A673 (cell line): ENCODE measurements at regions not wholly inside any gene's neighbourhood (a gene's known extent, or its start where the extent isn't known, plus 50 kb on each side); places are given as distances from the start of the nearest gene placed in this dataset.

Experiments used
- BruUV-seq: library from RNA; stranded (reverse); fragments of 400-500 nt; replicated peaks from 2 replicates; lab custom pipeline; 2021; lab: Mats Ljungman, UMichigan
- CTCF ChIA-PET: fragments of 300-600 bp; sonication (Branson Sonifier 250); formaldehyde crosslinking; loops from one replicate; lab custom pipeline; 2022; ENCODE audit warnings: antibody characterized with exemption; lab: Charles Lee
- POLR2A ChIA-PET: fragments of 300-600 bp; sonication (Branson Sonifier 250); formaldehyde crosslinking; loops from one replicate; lab custom pipeline; 2022; ENCODE audit warnings: antibody characterized with exemption; ENCODE audit not compliant: low non-redundant PET; lab: Charles Lee
- DNase-seq: peaks from one replicate; pipeline ENCODE4 v3.0.0-alpha.2; 2015; ENCODE audit warnings: low spot score
- H3K27ac ChIP-seq: fragments of 200-600 bp; sonication (generic); 2 replicates; pipeline ENCODE4 v1.5.1; 2016; ENCODE audit warnings: mixed run types, low read depth, mild to moderate bottlenecking, mixed read lengths, antibody characterized with exemption, low read length; ENCODE audit not compliant: poor library complexity, severe bottlenecking
- H3K27me3 ChIP-seq: fragments of 200-600 bp; sonication (generic); replicated peaks from 2 replicates; pipeline ENCODE4 v1.6.1; 2017; ENCODE audit warnings: mixed run types, low read depth, mild to moderate bottlenecking, mixed read lengths, antibody characterized with exemption, low read length; ENCODE audit not compliant: insufficient read depth, poor library complexity
- H3K36me3 ChIP-seq: fragments of 200-600 bp; sonication (generic); 2 replicates; pipeline ENCODE4 v1.6.1; 2016; ENCODE audit warnings: mixed run types, mild to moderate bottlenecking, mixed read lengths, antibody characterized with exemption, low read length; ENCODE audit not compliant: insufficient read depth, poor library complexity, severe bottlenecking
- H3K4me1 ChIP-seq: fragments of 200-600 bp; sonication (generic); 2 replicates; pipeline ENCODE4 v1.6.1; 2017; ENCODE audit warnings: mixed run types, mild to moderate bottlenecking, mixed read lengths, antibody characterized with exemption, low read length; ENCODE audit not compliant: insufficient read depth, poor library complexity, severe bottlenecking
- H3K4me3 ChIP-seq: fragments of 200-600 bp; sonication (generic); 2 replicates; pipeline ENCODE4 v1.5.1; 2016; ENCODE audit warnings: low read depth, mixed run types, mild to moderate bottlenecking, mixed read lengths, low read length; ENCODE audit not compliant: poor library complexity, severe bottlenecking
- H3K9me3 ChIP-seq: fragments of 200-600 bp; sonication (generic); 2 replicates; pipeline ENCODE4 v1.6.1; 2016; ENCODE audit warnings: mixed run types, low read depth, mild to moderate bottlenecking, mixed read lengths, antibody characterized with exemption, low read length; ENCODE audit not compliant: poor library complexity, severe bottlenecking
- CTCF ChIP-seq: fragments of 300-800, 200-600 bp; sonication (generic); conservative IDR thresholded peaks from 2 replicates; pipeline ENCODE4 v1.5.1; 2017; ENCODE audit warnings: low read depth, mild to moderate bottlenecking, antibody characterized with exemption, low read length, moderate library complexity, mixed read lengths
- EZH2 ChIP-seq: fragments of 200-600 bp; sonication (generic); IDR thresholded peaks from 2 replicates; pipeline ENCODE4 v1.6.1; 2017; ENCODE audit warnings: borderline replicate concordance, low read depth, mild to moderate bottlenecking, mixed read lengths, antibody characterized with exemption, low read length; ENCODE audit not compliant: poor library complexity, severe bottlenecking
- intact Hi-C: fragments of 100-400 bp; cut with micrococcal nuclease; formaldehyde crosslinking; loops from one replicate; pipeline ENCODE4 v1.10.0; 2022; ENCODE audit not compliant: unreplicated experiment

- CTCF ChIA-PET = interaction anchor here (0.7 kb wide), 1 partner anchor 13 kb away, joined by 3 read pairs; no protein-coding TSS in a partner anchor
- TF ChIP-seq CTCF (no peak), EZH2 (no peak)
- POLR2A ChIA-PET = no interaction called here
- Histone ChIP-seq H3K36me3 (no peaks in the 10 kb centered on the region), H3K27me3 (no peaks in the 10 kb centered on the region), H3K27ac (no peak overlapping the region), H3K4me3 (no peak overlapping the region), H3K9me3 (no peaks in the 10 kb centered on the region), H3K4me1 (no peaks in the 10 kb centered on the region)
- intact Hi-C loops = no loop called here
- DNase-seq = no peak
- BruUV-seq = no TSS peak
These were observed 203.1 kb downstream of the SOX11 start for GRCh38 chr2:5895284-5895683.

GRCh38 chr2:5897249-5897648 is 205.1 kb downstream of the SOX11 start:
- BruUV-seq = no TSS peak
- intact Hi-C loops = no loop called here
- CTCF ChIA-PET = no interaction called here

GRCh38 chr2:5898667-5899066 is 206.5 kb downstream of the SOX11 start:
- intact Hi-C loops = no loop called here
- CTCF ChIA-PET = no interaction called here
- no TSS peak for BruUV-seq

More at GRCh38 chr2:5897249-5897648, 205.1 kb downstream of the SOX11 start:
- POLR2A ChIA-PET = no interaction called here
- Histone ChIP-seq H3K4me3 (no peak overlapping the region), H3K27me3 (no peaks in the 10 kb centered on the region), H3K4me1 (no peaks in the 10 kb centered on the region), H3K27ac (no peak overlapping the region), H3K9me3 (no peaks in the 10 kb centered on the region), H3K36me3 (no peaks in the 10 kb centered on the region)
- TF ChIP-seq CTCF (no peak), EZH2 (no peak)
- no peak for DNase-seq

More at GRCh38 chr2:5898667-5899066, 206.5 kb downstream of the SOX11 start:
- POLR2A ChIA-PET = interaction anchor here (0.5 kb wide), 1 partner anchor 21 kb away, joined by 4 read pairs; no protein-coding TSS in a partner anchor
- H3K9me3 ChIP-seq = no peaks in the 10 kb centered on the region
- no peaks in the 10 kb centered on the region for H3K4me1 ChIP-seq
- TF ChIP-seq CTCF = no peak
- no peak for TF ChIP-seq EZH2
- no peak for DNase-seq
- no peak overlapping the region for H3K4me3 ChIP-seq
- H3K27me3 ChIP-seq = no peaks in the 10 kb centered on the region
- no peak overlapping the region for H3K27ac ChIP-seq
- H3K36me3 ChIP-seq = no peaks in the 10 kb centered on the region
